H9 (cell line): ENCODE measurements at regions not wholly inside any gene's neighbourhood (a gene's known extent, or its start where the extent isn't known, plus 50 kb on each side); places are given as distances from the start of the nearest gene placed in this dataset.

Experiments
- DNase-seq: peaks from one replicate; pipeline ENCODE4 v3.0.0-alpha.2; 2017
- H2AFZ ChIP-seq: one replicate; pipeline ENCODE4 v1.6.1; 2013; ENCODE audit warnings: mild to moderate bottlenecking, low read length, control low read depth, moderate library complexity
- H2AK5ac ChIP-seq: 2 replicates; pipeline ENCODE4 v1.6.1; 2013; ENCODE audit warnings: low read length, control low read depth, mixed read lengths; ENCODE audit not compliant: insufficient read length
- H2BK120ac ChIP-seq: one replicate; pipeline ENCODE4 v1.6.1; 2013; ENCODE audit warnings: low read depth, mild to moderate bottlenecking, low read length, control low read depth, inconsistent platforms; ENCODE audit not compliant: poor library complexity, severe bottlenecking
- H2BK12ac ChIP-seq: 2 replicates; pipeline ENCODE4 v1.6.1; 2013; ENCODE audit warnings: low read length, control low read depth, mixed read lengths, low read depth; ENCODE audit not compliant: insufficient read length
- H2BK15ac ChIP-seq: 2 replicates; pipeline ENCODE4 v1.6.1; 2013; ENCODE audit warnings: low read depth, low read length, control low read depth
- H2BK20ac ChIP-seq: one replicate; pipeline ENCODE4 v1.6.1; 2013; ENCODE audit warnings: low read depth, mild to moderate bottlenecking, low read length, control low read depth, inconsistent platforms; ENCODE audit not compliant: poor library complexity, severe bottlenecking
- H2BK5ac ChIP-seq: 2 replicates; pipeline ENCODE4 v1.6.1; 2013; ENCODE audit warnings: low read length, control low read depth, mixed read lengths; ENCODE audit not compliant: insufficient read length
- H3K14ac ChIP-seq: 2 replicates; pipeline ENCODE4 v1.6.1; 2013; ENCODE audit warnings: low read length, control low read depth; ENCODE audit not compliant: insufficient read depth
- H3K18ac ChIP-seq: 2 replicates; pipeline ENCODE4 v1.6.1; 2013; ENCODE audit warnings: low read depth, mild to moderate bottlenecking, mixed read lengths, low read length, control low read depth; ENCODE audit not compliant: insufficient read length
- H3K23ac ChIP-seq: 2 replicates; pipeline ENCODE4 v1.6.1; 2013; ENCODE audit warnings: low read length, control low read depth, mixed read lengths, low read depth; ENCODE audit not compliant: insufficient read length
- H3K23me2 ChIP-seq: 2 replicates; pipeline ENCODE4 v1.6.1; 2013; ENCODE audit warnings: low read depth, mild to moderate bottlenecking, mixed read lengths, low read length, control low read depth; ENCODE audit not compliant: insufficient read length, poor library complexity, severe bottlenecking
- H3K27ac ChIP-seq: 2 replicates; pipeline ENCODE4 v1.5.1; 2013; ENCODE audit warnings: low read length, control low read depth, mixed read lengths, low read depth; ENCODE audit not compliant: insufficient read length
- H3K27me3 ChIP-seq: 2 replicates; pipeline ENCODE4 v1.6.1; 2013; ENCODE audit warnings: low read length, control low read depth, inconsistent platforms; ENCODE audit not compliant: insufficient read depth
- H3K4ac ChIP-seq: 2 replicates; pipeline ENCODE4 v1.6.1; 2013; ENCODE audit warnings: low read depth, mild to moderate bottlenecking, control low read depth, inconsistent platforms, low read length, moderate library complexity
- H3K4me1 ChIP-seq: 2 replicates; pipeline ENCODE4 v1.6.1; 2013; ENCODE audit warnings: low read length, control low read depth, inconsistent platforms; ENCODE audit not compliant: insufficient read depth
- H3K4me2 ChIP-seq: 2 replicates; pipeline ENCODE4 v1.6.1; 2013; ENCODE audit warnings: low read length, control low read depth, mixed read lengths; ENCODE audit not compliant: insufficient read length, insufficient read depth
- H3K56ac ChIP-seq: 2 replicates; pipeline ENCODE4 v1.6.1; 2013; ENCODE audit warnings: low read depth, mild to moderate bottlenecking, mixed read lengths, low read length, control low read depth; ENCODE audit not compliant: insufficient read length
- H3K79me1 ChIP-seq: 2 replicates; pipeline ENCODE4 v1.6.1; 2013; ENCODE audit warnings: low read depth, mild to moderate bottlenecking, moderate library complexity, low read length, control low read depth, inconsistent platforms; ENCODE audit not compliant: insufficient read depth, poor library complexity, severe bottlenecking
- H3K79me2 ChIP-seq: 2 replicates; pipeline ENCODE4 v1.6.1; 2013; ENCODE audit warnings: low read length, control low read depth, inconsistent platforms; ENCODE audit not compliant: insufficient read depth
- H3K9ac ChIP-seq: 2 replicates; pipeline ENCODE4 v1.6.1; 2013; ENCODE audit warnings: low read length, control low read depth, mixed read lengths; ENCODE audit not compliant: insufficient read length; ENCODE audit errors: extremely low read depth
- H3K9me3 ChIP-seq: one replicate; pipeline ENCODE4 v1.6.1; 2013; ENCODE audit warnings: low read depth, low read length, inconsistent platforms; ENCODE audit not compliant: control insufficient read depth
- H3T11ph ChIP-seq: one replicate; pipeline ENCODE4 v1.6.1; 2013; ENCODE audit warnings: mild to moderate bottlenecking, low read length, control low read depth, inconsistent platforms
- H4K20me1 ChIP-seq: one replicate; pipeline ENCODE4 v1.6.1; 2013; ENCODE audit not compliant: control insufficient read depth, insufficient read length, insufficient read depth
- H4K5ac ChIP-seq: 2 replicates; pipeline ENCODE4 v1.6.1; 2013; ENCODE audit warnings: low read depth, mild to moderate bottlenecking, mixed read lengths, low read length, control low read depth; ENCODE audit not compliant: insufficient read length
- H4K8ac ChIP-seq: replicated peaks from 2 replicates; pipeline ENCODE4 v1.6.1; 2013; ENCODE audit warnings: low read length, control low read depth, mixed read lengths, low read depth; ENCODE audit not compliant: insufficient read length
- H4K91ac ChIP-seq: 2 replicates; pipeline ENCODE4 v1.6.1; 2013; ENCODE audit warnings: low read depth, mild to moderate bottlenecking, moderate library complexity, mixed read lengths, low read length, control low read depth; ENCODE audit not compliant: insufficient read length
- H3K27ac Mint-ChIP-seq, 3 experiments: 2 replicates in 2 of 3; 3 replicates in 1 of 3; pipeline ENCODE4 v1.8.0; 2020 to 2021; ENCODE audit warnings: mixed read lengths in 3 of 3, mild to moderate bottlenecking in 1 of 3, moderate library complexity in 1 of 3
- H3K27me3 Mint-ChIP-seq: 2 replicates; pipeline ENCODE4 v1.8.0; 2021; ENCODE audit warnings: low read depth, mild to moderate bottlenecking, moderate library complexity, mixed read lengths
- H3K36me3 Mint-ChIP-seq, 3 experiments: 2 replicates in 2 of 3; 3 replicates in 1 of 3; pipeline ENCODE4 v1.8.0; 2020 to 2021; ENCODE audit warnings: low read depth in 3 of 3, mixed read lengths in 3 of 3; ENCODE audit not compliant: insufficient read depth in 1 of 3
- H3K4me1 Mint-ChIP-seq, 2 experiments: 2 replicates each; pipeline ENCODE4 v1.8.0; 2020; ENCODE audit warnings: mixed read lengths in 2 of 2
- H3K4me3 Mint-ChIP-seq, 2 experiments: 2 replicates in 1 of 2; 3 replicates in 1 of 2; pipeline ENCODE4 v1.8.0; 2020 to 2021; ENCODE audit warnings: mild to moderate bottlenecking in 2 of 2, mixed read lengths in 2 of 2, moderate library complexity in 1 of 2
- H3K9me3 Mint-ChIP-seq, 2 experiments: 2 replicates in 1 of 2; 3 replicates in 1 of 2; pipeline ENCODE4 v1.8.0; 2020; ENCODE audit warnings: mild to moderate bottlenecking in 2 of 2, mixed read lengths in 2 of 2, moderate library complexity in 1 of 2
- CTCF ChIP-seq: fragments of 200-600 bp; sonication (generic); conservative IDR thresholded peaks from 3 replicates; pipeline ENCODE4 v1.8.0; 2021; ENCODE audit warnings: antibody characterized with exemption, mild to moderate bottlenecking
- WGBS: extraction: QIAGEN DNeasy Blood & Tissue Kit; methylation state at CpG from one replicate; pipeline ENCODE4 v1.1.7; 2013; ENCODE audit warnings: missing lambda C conversion rate, low lambda C conversion rate, mixed read lengths; ENCODE audit not compliant: insufficient read length; ENCODE audit errors: extremely low coverage; 5-methylcytosine and 5-hydroxymethylcytosine counted together

- no peak overlapping the region for H3K4me2 ChIP-seq
- H2BK12ac ChIP-seq = no peak overlapping the region
- no peak overlapping the region for H4K91ac ChIP-seq
- no CpG with 5 or more reads among the region's 9 CpGs for WGBS
- no peaks in the 10 kb centered on the region for H3K9me3 Mint-ChIP-seq
- no peaks in the 10 kb centered on the region for H3K79me2 ChIP-seq
- H2AK5ac ChIP-seq = no peak overlapping the region
- no peak overlapping the region for H3K4me3 Mint-ChIP-seq
- no peak overlapping the region for H2BK5ac ChIP-seq
- H4K5ac ChIP-seq = no peak overlapping the region
- H3K27me3 Mint-ChIP-seq = no peaks in the 10 kb centered on the region
- H2BK120ac ChIP-seq = no peak overlapping the region
- no peak overlapping the region for H3T11ph ChIP-seq
- TF ChIP-seq CTCF = no peak
- no peak overlapping the region for H3K27ac Mint-ChIP-seq
- no peak overlapping the region for H3K27ac ChIP-seq
- no peak for DNase-seq
- H3K36me3 Mint-ChIP-seq = no peaks in the 10 kb centered on the region
- H3K23me2 ChIP-seq = no peaks in the 10 kb centered on the region
- H3K56ac ChIP-seq = no peak overlapping the region
- peaks cover 23 to 29% of the 10 kb centered on the region in 2 experiments for H3K4me1 Mint-ChIP-seq
- H3K4me1 ChIP-seq = peaks cover 9% of the 10 kb centered on the region
- H2AFZ ChIP-seq = no peak overlapping the region
- no peaks in the 10 kb centered on the region for H3K9me3 ChIP-seq
- no peak overlapping the region for H3K23ac ChIP-seq
- H3K18ac ChIP-seq = no peak overlapping the region
- no peak overlapping the region for H2BK15ac ChIP-seq
- H2BK20ac ChIP-seq = no peak overlapping the region
- H3K9ac ChIP-seq = no peak overlapping the region
- no peak overlapping the region for H4K8ac ChIP-seq
- no peak overlapping the region for H3K4ac ChIP-seq
- no peaks in the 10 kb centered on the region for H3K27me3 ChIP-seq
- no peaks in the 10 kb centered on the region for H4K20me1 ChIP-seq
- H3K14ac ChIP-seq = no peak overlapping the region
- no peaks in the 10 kb centered on the region for H3K79me1 ChIP-seq
Observed at GRCh38 chr13:42658019-42658418, 84.1 kb downstream of the TNFSF11 start.
